GM13977 (cell line): ENCODE measurements at regions not wholly inside any gene's neighbourhood (a gene's known extent, or its start where the extent isn't known, plus 50 kb on each side); places are given as distances from the start of the nearest gene placed in this dataset.

Experiments
- DNase-seq: peaks from one replicate; pipeline ENCODE4 v3.0.0; 2012; ENCODE audit warnings: low spot score
- in situ Hi-C: fragments of 300-500 bp; cut with MboI; formaldehyde crosslinking; loops from one replicate; pipeline ENCODE4 v1.12.0; 2022; ENCODE audit warnings: low sequenced_read_pairs, low pct_unique_long_range_greater_than_20kb, mixed read lengths, inconsistent platforms; ENCODE audit not compliant: unreplicated experiment
- TF ChIP-seq, protein P1 (sequence below): IDR thresholded peaks from 2 replicates; pipeline ENCODE4 v1.5.1; 2012; ENCODE audit warnings: mild to moderate bottlenecking, control low read depth; ENCODE audit not compliant: insufficient read depth; ENCODE audit errors: extremely low read depth, missing control alignments

DNA sequence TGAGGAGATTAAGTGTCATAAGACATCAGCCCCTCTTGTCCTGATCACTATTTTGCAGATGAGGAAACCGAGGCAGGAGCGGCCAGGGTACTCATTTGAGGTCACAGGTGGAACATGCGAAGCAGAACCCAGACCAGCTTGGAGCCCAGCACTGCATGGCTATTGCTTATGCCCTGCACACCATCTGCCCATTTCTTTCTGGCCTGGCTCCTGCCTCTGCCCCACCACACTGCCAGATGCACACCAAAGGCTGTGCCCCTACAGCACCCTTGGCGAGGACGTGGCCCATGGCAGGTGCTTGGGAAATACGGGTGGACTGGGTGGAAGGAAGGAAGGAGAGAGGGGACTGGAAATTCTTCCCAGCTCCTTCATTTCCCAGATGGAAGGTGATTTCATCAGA lies 222.9 kb downstream of the CTTN start:
- in situ Hi-C loops = no loop called here
- TF ChIP-seq, protein P1, sequence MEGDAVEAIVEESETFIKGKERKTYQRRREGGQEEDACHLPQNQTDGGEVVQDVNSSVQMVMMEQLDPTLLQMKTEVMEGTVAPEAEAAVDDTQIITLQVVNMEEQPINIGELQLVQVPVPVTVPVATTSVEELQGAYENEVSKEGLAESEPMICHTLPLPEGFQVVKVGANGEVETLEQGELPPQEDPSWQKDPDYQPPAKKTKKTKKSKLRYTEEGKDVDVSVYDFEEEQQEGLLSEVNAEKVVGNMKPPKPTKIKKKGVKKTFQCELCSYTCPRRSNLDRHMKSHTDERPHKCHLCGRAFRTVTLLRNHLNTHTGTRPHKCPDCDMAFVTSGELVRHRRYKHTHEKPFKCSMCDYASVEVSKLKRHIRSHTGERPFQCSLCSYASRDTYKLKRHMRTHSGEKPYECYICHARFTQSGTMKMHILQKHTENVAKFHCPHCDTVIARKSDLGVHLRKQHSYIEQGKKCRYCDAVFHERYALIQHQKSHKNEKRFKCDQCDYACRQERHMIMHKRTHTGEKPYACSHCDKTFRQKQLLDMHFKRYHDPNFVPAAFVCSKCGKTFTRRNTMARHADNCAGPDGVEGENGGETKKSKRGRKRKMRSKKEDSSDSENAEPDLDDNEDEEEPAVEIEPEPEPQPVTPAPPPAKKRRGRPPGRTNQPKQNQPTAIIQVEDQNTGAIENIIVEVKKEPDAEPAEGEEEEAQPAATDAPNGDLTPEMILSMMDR = no peak
- DNase-seq = no peak

DNA sequence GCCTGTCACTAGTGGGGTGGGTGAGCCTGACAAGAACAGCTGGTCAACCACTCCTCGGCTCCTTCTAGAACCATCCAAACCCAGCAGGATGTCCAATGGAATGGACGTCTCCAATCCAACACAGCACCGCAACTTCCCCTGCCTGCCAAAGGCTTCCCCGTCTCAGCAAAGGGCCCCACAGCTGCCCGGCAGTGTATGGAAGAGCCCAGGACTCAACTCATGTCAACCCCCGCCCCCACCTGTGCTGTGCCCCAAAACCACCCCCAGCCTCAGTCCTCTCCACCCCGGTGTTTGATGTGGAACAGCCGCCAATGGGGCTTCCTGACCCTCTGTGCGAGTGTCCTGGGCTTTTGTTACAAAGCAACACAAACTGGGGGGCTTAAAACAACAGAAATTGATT lies 223.8 kb downstream of the CTTN start:
- in situ Hi-C loops = no loop called here
- no peak for DNase-seq
- TF ChIP-seq, protein P1 = no peak

DNA sequence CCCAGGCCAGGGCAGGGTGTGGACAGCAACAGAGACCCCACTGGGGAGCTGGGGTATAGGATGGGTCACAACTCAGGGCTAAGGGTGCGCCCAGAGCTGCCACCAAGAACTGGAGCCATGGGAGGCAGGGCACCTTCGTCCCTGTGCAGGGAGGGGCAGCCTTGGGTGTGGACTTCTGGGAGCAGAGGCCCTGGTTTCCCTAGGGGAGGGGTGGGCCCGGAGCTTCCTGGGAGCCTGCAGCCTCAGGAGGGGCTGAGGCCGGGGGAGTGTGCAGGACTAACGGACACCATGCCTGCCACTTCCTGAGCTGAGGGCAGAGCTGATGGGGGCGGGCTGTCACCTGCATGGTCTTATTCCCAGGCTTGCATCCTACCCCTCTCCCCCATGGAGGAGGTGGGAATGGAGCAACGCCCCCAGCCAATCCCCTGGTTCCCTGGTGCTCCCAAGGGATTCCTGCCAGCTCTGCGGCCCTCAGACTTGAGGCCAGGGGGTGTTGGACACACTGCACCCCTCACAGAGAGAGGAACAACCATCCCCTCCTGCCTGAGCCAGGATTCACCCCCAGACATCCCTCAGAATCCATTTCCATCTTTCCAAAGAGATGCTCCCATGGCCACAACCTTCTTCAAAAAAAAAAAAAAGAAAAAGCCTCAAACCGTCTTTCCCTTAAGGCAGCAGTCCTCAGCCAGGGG lies 225.7 kb downstream of the CTTN start:
- in situ Hi-C loops = no loop called here
- no peak for DNase-seq
- TF ChIP-seq, protein P1 = no peak

DNA sequence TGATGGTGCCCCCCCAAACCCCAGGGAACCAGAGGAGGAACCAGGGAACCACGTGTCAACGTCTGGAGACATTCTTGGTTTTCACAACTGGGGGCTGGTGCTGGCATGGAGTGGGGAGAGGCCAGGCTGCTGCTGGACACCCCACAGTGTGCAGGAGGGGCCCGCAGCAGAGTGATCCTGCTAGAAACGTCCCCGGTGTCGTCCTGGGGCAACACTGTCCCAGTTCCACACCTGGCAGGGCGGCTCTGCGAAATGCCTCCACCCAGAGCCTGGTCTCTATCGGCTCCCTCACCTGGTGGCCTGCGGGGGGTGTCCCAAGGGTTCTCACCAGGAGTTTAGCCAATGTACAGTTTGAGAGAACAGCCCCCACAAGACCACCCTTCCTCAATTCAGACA lies 226.3 kb downstream of the CTTN start:
- DNase-seq = no peak
- TF ChIP-seq, protein P1 = no peak
- in situ Hi-C loops = no loop called here

DNA sequence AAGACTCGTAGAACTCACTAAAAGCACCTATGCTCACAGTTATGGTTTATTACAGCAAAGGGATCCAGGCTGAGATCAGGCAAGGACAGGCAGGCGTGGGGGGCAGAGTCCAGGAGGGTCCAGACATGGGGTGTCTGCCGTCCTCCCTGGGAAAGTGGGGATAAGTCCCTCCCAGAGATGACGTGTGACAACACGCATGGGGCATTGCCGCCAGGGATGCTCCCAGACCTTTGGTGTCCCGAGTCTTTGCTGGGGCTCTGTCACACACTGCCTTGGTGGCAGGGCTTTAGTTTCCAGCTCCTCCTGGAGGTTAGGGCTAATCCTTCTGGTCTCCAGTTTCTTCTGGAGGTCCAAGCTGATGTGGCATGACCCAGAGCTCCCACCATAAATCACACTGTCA lies 226.7 kb downstream of the CTTN start:
- in situ Hi-C loops = no loop called here
- TF ChIP-seq, protein P1 = no peak

DNA sequence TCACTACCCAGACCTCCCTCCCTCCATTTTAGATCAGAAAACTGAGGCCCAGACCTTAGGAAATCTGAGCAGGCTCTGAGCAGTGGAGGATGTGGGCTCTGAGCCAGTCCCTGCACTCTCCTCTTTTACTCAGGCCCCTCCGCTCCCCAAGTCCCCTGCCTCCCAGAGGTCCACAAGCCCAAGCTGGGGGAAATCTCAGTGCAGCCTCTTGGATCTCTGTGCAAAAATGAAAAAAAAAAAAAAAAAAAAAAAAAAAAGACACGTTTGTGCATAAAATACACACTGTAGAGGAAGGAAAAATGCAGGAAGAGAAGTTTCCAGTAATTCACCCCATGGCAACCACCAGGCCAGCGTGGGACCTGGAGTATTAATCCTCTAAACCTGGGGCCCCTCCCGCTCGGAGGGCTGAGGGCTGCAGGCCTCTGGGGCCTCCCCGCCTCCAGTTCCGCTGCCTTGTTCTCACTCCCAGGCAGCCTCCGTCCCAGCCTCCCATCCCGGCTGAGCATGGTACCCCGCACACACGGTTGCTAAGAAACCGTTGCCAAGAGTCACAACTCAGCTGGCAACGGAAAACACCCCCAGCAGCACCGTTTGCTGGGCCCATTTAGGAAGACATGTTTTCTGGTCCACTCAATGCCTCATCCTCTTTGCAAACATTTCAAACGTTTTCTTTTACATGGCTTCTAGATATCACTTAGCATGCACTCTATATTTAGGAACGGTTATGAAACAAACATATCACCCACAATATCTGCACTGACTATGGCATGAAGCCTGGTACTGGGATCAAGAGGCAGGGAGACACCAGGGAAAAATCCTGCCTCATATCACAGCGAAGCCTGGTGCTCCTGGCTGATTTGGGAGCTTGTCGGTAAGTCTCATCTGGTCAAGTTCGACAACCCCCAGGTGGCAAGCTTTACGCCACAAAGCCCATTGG lies 227.5 kb downstream of the CTTN start:
- no peak for DNase-seq
- in situ Hi-C loops = no loop called here
- TF ChIP-seq, protein P1 = no peak

More for the DNA sequence above, 226.7 kb downstream of the CTTN start:
- no peak for DNase-seq
